HepG2 (cell line): ENCODE measurements at regions not wholly inside any gene's neighbourhood (a gene's known extent, or its start where the extent isn't known, plus 50 kb on each side); places are given as distances from the start of the nearest gene placed in this dataset.

Experiments
- ATAC-seq: fragments of 200-7000 bp; cut with Tn5 transposase; 3 replicates; pipeline ENCODE4 v1.9.1; 2020; ENCODE audit warnings: mild to moderate bottlenecking, moderate library complexity
- BruUV-seq: library from RNA; stranded (reverse); fragments of 400-500 nt; replicated peaks from 2 replicates; lab custom pipeline; 2021; lab: Mats Ljungman, UMichigan
- CTCF ChIA-PET: fragments of 300-600 bp; formaldehyde crosslinking; extraction: SDS; loops from one replicate; lab custom pipeline; 2021; ENCODE audit warnings: low total read pairs, inconsistent platforms, low intra/inter-chr PET ratio; lab: Yijun Ruan, JAX
- POLR2A ChIA-PET: fragments of 350-600 bp; sonication (Branson Sonifier 250); formaldehyde crosslinking; loops from one replicate; lab custom pipeline; 2020; ENCODE audit warnings: antibody characterized with exemption, inconsistent platforms; lab: Yijun Ruan, JAX
- DNase-seq: peaks from one replicate; pipeline ENCODE4 v3.0.0-alpha.2; 2015; ENCODE audit warnings: low spot score
- FAIRE-seq: peaks from 3 replicates; lab custom pipeline; 2011; peaks lifted over from hg19 to GRCh38; lab: Jason Lieb, UNC
- H2AFZ ChIP-seq: one replicate; pipeline ENCODE4 v1.6.1; 2011; ENCODE audit warnings: low read length, inconsistent platforms
- H3K27ac ChIP-seq: fragments of 300-600 bp; 3 replicates; pipeline ENCODE4 v1.8.0; 2011; ENCODE audit warnings: mixed run types, mild to moderate bottlenecking, mixed read lengths, low read length, inconsistent platforms; ENCODE audit not compliant: insufficient read depth; ENCODE audit errors: extremely low read length
- H3K27me3 ChIP-seq, 2 experiments: fragments of 200-600 bp in 1 of 2; 2 replicates in 1 of 2; 3 replicates in 1 of 2; pipeline versions ENCODE4 v1.6.0 to v1.8.0; 2011; ENCODE audit warnings: low read length in 2 of 2, mild to moderate bottlenecking in 2 of 2, moderate library complexity in 2 of 2, inconsistent platforms in 1 of 2; ENCODE audit not compliant: insufficient read depth in 2 of 2, control insufficient read depth in 1 of 2
- H3K36me3 ChIP-seq, 2 experiments: fragments of 200-600 bp in 1 of 2; replicated peaks in 1 of 2; 2 replicates in 1 of 2; 3 replicates in 1 of 2; pipeline versions ENCODE4 v1.5.1 to v1.8.0; 2011; ENCODE audit warnings: low read length in 2 of 2, inconsistent platforms in 1 of 2; ENCODE audit not compliant: insufficient read depth in 2 of 2, control insufficient read depth in 1 of 2
- H3K4me1 ChIP-seq: 2 replicates; pipeline ENCODE4 v1.5.1; 2012; ENCODE audit warnings: low read length, inconsistent platforms; ENCODE audit not compliant: insufficient read depth
- H3K4me2 ChIP-seq: 2 replicates; pipeline ENCODE4 v1.6.0; 2011; ENCODE audit warnings: low read depth, low read length, inconsistent platforms
- H3K4me3 ChIP-seq, 3 experiments: fragments of 200-600 bp in 1 of 3; sonication (generic), shearing (Covaris generic) in 1 of 3; replicated peaks in 1 of 3; 2 replicates each; pipeline ENCODE4 v1.5.1; 2011 to 2016; ENCODE audit warnings: low read length in 3 of 3, inconsistent platforms in 2 of 3, low read depth in 2 of 3, mild to moderate bottlenecking in 2 of 3, control low read depth in 1 of 3, mixed read lengths in 1 of 3; ENCODE audit not compliant: insufficient read depth in 1 of 3
- H3K79me2 ChIP-seq: one replicate; pipeline ENCODE4 v1.6.1; 2011; ENCODE audit warnings: low read length, inconsistent platforms; ENCODE audit not compliant: insufficient read depth
- H3K9ac ChIP-seq: 2 replicates; pipeline ENCODE4 v1.6.0; 2011; ENCODE audit warnings: mild to moderate bottlenecking, low read depth, low read length, inconsistent platforms; ENCODE audit not compliant: insufficient read depth
- H3K9me3 ChIP-seq: 2 replicates; pipeline ENCODE4 v1.5.1; 2012; ENCODE audit warnings: mild to moderate bottlenecking, low read length
- H4K20me1 ChIP-seq: 2 replicates; pipeline ENCODE4 v1.6.0; 2011; ENCODE audit warnings: inconsistent platforms, mild to moderate bottlenecking, low read length, moderate library complexity; ENCODE audit not compliant: insufficient read depth
- ATF3 ChIP-seq: sonication (generic); formaldehyde crosslinking; IDR thresholded peaks from 2 replicates; pipeline ENCODE4 v1.4.0; 2020; ENCODE audit warnings: missing genetic modification reagents
- MIER3 ChIP-seq: IDR thresholded peaks from 2 replicates; pipeline ENCODE4 v1.6.1; 2016; ENCODE audit warnings: missing compliant biosample characterization, borderline replicate concordance
- MYPOP ChIP-seq: sonication (generic); formaldehyde crosslinking; IDR thresholded peaks from 2 replicates; pipeline ENCODE4 v1.8.1; 2023; ENCODE audit warnings: mild to moderate bottlenecking, moderate library complexity, missing genetic modification reagents
- NFIB ChIP-seq: sonication (generic); formaldehyde crosslinking; IDR thresholded peaks from 2 replicates; pipeline ENCODE4 v1.9.0; 2021; ENCODE audit warnings: missing genetic modification reagents, mild to moderate bottlenecking, borderline replicate concordance
- SMAD9 ChIP-seq: sonication (generic); formaldehyde crosslinking; IDR thresholded peaks from 2 replicates; pipeline ENCODE4 v1.5.1; 2020; ENCODE audit warnings: mild to moderate bottlenecking, missing genetic modification reagents
- ZBTB10 ChIP-seq: sonication (generic); formaldehyde crosslinking; IDR thresholded peaks from 2 replicates; pipeline ENCODE4 v1.4.0; 2020; ENCODE audit warnings: missing genetic modification reagents, borderline replicate concordance
- ZEB1 ChIP-seq: IDR thresholded peaks from 2 replicates; pipeline ENCODE4 v1.6.1; 2012; ENCODE audit warnings: mild to moderate bottlenecking, low read depth, inconsistent platforms; ENCODE audit not compliant: insufficient replicate concordance
- ZGPAT ChIP-seq: IDR thresholded peaks from 2 replicates; pipeline ENCODE4 v1.6.1; 2016; ENCODE audit warnings: mild to moderate bottlenecking
- ZNF503 ChIP-seq: sonication (generic); formaldehyde crosslinking; IDR thresholded peaks from 2 replicates; pipeline ENCODE4 v1.4.0; 2020; ENCODE audit warnings: missing genetic modification reagents
- ZNF609 ChIP-seq: sonication (generic); formaldehyde crosslinking; IDR thresholded peaks from 2 replicates; pipeline ENCODE4 v1.4.0; 2020; ENCODE audit warnings: mild to moderate bottlenecking, missing genetic modification reagents, borderline replicate concordance
- in situ Hi-C: cut with HindIII; loops from 2 replicates; pipeline ENCODE4 v1.10.0; 2017; ENCODE audit warnings: low pct_unique_long_range_greater_than_20kb; ENCODE audit not compliant: extremely low pct_ligation_motif_present
- intact Hi-C: fragments of 100-400 bp; cut with micrococcal nuclease; formaldehyde crosslinking; loops from one replicate; pipeline ENCODE4 v1.10.0; 2022; ENCODE audit not compliant: unreplicated experiment

GRCh38 chr4:31455612-31456011 lies 735.4 kb downstream of the PCDH7 start:
- Histone ChIP-seq H3K27ac (no peak overlapping the region), H3K36me3 (no peaks in the 10 kb centered on the region), H3K9me3 (peaks cover 5% of the 10 kb centered on the region; the same call in 1 of the 2 replicates), H3K4me2 (no peak overlapping the region), H3K79me2 (no peaks in the 10 kb centered on the region), H2AFZ (no peak overlapping the region), H3K4me1 (no peaks in the 10 kb centered on the region), H3K9ac (no peak overlapping the region), H3K4me3 (no peak overlapping the region), H4K20me1 (no peaks in the 10 kb centered on the region), H3K27me3 (no peaks in the 10 kb centered on the region)
- ChIA-PET CTCF (no interaction called here), POLR2A (no interaction called here)
- FAIRE-seq, result no peak
- intact Hi-C loops, result no loop called here
- no TSS peak for BruUV-seq
- no peak for DNase-seq
- ATAC-seq, result no peak
- in situ Hi-C loops, result no loop called here
- TF ChIP-seq ATF3 (CRISPR knock-in tag) (no peak), NFIB (no peak), SMAD9 (CRISPR knock-in tag) (no peak), ZEB1 (no peak), ZGPAT (CRISPR knock-in tag) (no peak), MYPOP (no peak), ZNF609 (no peak), MIER3 (CRISPR knock-in tag) (no peak), ZBTB10 (CRISPR knock-in tag) (no peak), ZNF503 (CRISPR knock-in tag) (no peak)
